Neural progenitor cell (in vitro differentiated cells): ENCODE measurements at regions not wholly inside any gene's neighbourhood (a gene's known extent, or its start where the extent isn't known, plus 50 kb on each side); places are given as distances from the start of the nearest gene placed in this dataset.

Experiments used
- CTCF ChIP-seq: fragments of 200-600 bp; sonication (generic); IDR thresholded peaks from 2 replicates; pipeline ENCODE4 v1.5.1; 2017; ENCODE audit warnings: antibody characterized with exemption, mild to moderate bottlenecking
- EZH2 ChIP-seq: fragments of 200-600 bp; sonication (generic); IDR thresholded peaks from 2 replicates; pipeline ENCODE4 v1.6.1; 2017; ENCODE audit warnings: antibody characterized with exemption, mild to moderate bottlenecking, moderate library complexity

- TF ChIP-seq CTCF (no peak), EZH2 (no peak)
These were observed 303.6 kb upstream of the ARPP21 start for GRCh38 chr3:35335703-35336102.
